Type B pancreatic cell (in vitro differentiated cells): ENCODE measurements at regions not wholly inside any gene's neighbourhood (a gene's known extent, or its start where the extent isn't known, plus 50 kb on each side); places are given as distances from the start of the nearest gene placed in this dataset.

Experiments used
- DNase-seq: peaks from one replicate; pipeline ENCODE4 v3.0.0; 2021; ENCODE audit warnings: mixed read lengths; ENCODE audit not compliant: unreplicated experiment; ENCODE audit errors: extremely low spot score
- H3K27ac Mint-ChIP-seq: 2 replicates; pipeline ENCODE4 v1.8.0; 2021; ENCODE audit warnings: mild to moderate bottlenecking, mixed read lengths
- H3K27me3 Mint-ChIP-seq: 2 replicates; pipeline ENCODE4 v1.8.0; 2021; ENCODE audit warnings: mixed read lengths
- H3K36me3 Mint-ChIP-seq: 2 replicates; pipeline ENCODE4 v1.8.0; 2021; ENCODE audit warnings: mixed read lengths
- H3K4me1 Mint-ChIP-seq: one replicate; pipeline ENCODE4 v1.8.0; 2021; ENCODE audit warnings: mixed read lengths; ENCODE audit not compliant: unreplicated experiment
- H3K4me3 Mint-ChIP-seq: 2 replicates; pipeline ENCODE4 v1.8.0; 2021; ENCODE audit warnings: mild to moderate bottlenecking, mixed read lengths
- H3K9me3 Mint-ChIP-seq: 2 replicates; pipeline ENCODE4 v1.8.0; 2021; ENCODE audit warnings: mixed read lengths
- TF ChIP-seq, protein P1 (sequence below): fragments of 200-600 bp; sonication (generic); conservative IDR thresholded peaks from 2 replicates; pipeline ENCODE4 v1.5.0; 2021; ENCODE audit warnings: antibody characterized with exemption, mild to moderate bottlenecking

DNA sequence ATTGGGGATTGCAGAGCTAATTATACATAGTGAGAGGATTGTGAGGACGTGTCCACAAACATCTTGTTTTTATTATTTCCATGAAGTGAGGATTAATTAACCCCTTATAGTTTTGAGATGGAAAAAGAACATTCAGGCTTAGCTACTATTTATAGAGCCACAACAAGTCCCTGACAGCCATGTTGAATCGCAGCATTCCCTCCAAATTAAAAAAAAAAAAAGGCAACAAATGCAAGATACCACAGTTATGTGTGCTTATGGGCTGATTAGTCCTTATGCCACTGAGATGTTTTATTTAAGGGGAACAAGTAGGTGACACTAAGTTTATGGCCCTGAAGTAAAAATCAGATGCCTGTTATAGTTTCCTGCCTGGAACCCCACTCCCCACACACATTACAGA lies 350.3 kb downstream of the GPAM start:
- Mint-ChIP-seq H3K9me3 (peaks cover under 1% of the 10 kb centered on the region), H3K36me3 (no peaks in the 10 kb centered on the region), H3K27me3 (peaks cover 10% of the 10 kb centered on the region), H3K4me1 (peaks cover 16% of the 10 kb centered on the region), H3K4me3 (no peak overlapping the region), H3K27ac (no peak overlapping the region)
- TF ChIP-seq, protein P1, sequence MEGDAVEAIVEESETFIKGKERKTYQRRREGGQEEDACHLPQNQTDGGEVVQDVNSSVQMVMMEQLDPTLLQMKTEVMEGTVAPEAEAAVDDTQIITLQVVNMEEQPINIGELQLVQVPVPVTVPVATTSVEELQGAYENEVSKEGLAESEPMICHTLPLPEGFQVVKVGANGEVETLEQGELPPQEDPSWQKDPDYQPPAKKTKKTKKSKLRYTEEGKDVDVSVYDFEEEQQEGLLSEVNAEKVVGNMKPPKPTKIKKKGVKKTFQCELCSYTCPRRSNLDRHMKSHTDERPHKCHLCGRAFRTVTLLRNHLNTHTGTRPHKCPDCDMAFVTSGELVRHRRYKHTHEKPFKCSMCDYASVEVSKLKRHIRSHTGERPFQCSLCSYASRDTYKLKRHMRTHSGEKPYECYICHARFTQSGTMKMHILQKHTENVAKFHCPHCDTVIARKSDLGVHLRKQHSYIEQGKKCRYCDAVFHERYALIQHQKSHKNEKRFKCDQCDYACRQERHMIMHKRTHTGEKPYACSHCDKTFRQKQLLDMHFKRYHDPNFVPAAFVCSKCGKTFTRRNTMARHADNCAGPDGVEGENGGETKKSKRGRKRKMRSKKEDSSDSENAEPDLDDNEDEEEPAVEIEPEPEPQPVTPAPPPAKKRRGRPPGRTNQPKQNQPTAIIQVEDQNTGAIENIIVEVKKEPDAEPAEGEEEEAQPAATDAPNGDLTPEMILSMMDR, result no peak
- DNase-seq, result no peak

DNA sequence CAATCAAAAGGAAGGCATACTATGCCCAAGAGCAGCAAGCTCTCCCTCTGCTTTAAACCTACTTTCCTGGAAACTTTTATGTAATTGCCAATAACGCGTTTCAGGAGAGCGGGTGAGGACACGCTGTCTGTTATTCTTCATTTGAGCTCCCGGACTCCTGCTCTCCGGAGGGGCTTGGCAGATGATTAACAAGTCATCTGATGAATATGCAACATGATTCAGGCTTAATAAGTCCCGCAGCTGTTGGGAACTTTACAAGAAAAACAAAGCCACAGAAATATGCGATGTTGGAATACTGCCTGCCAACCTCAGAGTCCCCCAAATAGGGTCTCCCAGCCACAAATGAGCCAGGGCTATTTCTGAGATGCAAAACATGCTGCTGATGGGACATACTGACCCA lies 348.0 kb downstream of the GPAM start:
- Mint-ChIP-seq H3K36me3 (no peaks in the 10 kb centered on the region), H3K4me1 (peaks cover 12% of the 10 kb centered on the region), H3K27ac (no peak overlapping the region), H3K4me3 (no peak overlapping the region), H3K27me3 (peaks cover 13% of the 10 kb centered on the region), H3K9me3 (peaks cover 4% of the 10 kb centered on the region)
- DNase-seq, result no peak
- TF ChIP-seq, protein P1, result no peak

DNA sequence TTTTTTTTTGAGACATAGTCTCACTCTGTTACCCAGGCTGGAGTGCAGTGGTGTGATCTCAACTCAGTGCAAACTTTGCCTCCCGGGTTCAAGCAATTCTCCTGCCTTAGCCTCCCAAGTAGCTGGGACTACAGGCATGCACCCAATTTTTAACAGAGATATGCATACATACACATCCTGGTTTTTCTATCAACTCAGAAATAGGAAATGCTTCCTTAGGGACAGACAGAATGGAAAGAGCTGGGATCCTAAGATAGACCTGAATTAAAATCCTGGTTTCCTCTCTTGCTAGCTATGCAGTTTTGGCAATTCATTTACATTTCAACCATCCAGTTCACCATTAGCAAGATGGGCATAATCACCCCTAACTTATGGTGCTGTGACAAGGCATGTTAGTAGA lies 347.5 kb downstream of the GPAM start:
- Mint-ChIP-seq H3K9me3 (peaks cover 4% of the 10 kb centered on the region), H3K27me3 (peaks cover 13% of the 10 kb centered on the region), H3K4me3 (no peak overlapping the region), H3K27ac (no peak overlapping the region), H3K4me1 (peaks cover 7% of the 10 kb centered on the region), H3K36me3 (no peaks in the 10 kb centered on the region)
- TF ChIP-seq, protein P1, result no peak
- DNase-seq, result no peak

DNA sequence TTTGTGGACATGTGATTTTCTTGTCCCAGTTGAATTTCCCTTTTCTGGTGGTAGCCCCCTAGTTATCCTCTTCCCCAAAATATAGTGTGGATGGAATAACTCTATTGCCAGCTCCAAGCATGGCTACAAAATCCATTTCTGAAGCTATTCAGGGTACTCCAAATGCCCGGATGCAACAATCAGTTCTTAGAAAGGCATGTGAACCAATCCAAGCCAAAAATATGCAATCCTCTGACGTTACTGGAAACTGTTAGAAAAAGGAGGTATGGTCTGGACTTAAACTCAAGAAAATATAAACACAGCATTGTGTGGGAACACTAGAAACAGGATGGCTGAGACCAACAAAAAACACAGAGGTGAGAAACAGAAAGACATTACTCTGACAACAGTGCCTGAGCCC lies 347.0 kb downstream of the GPAM start:
- Mint-ChIP-seq H3K36me3 (no peaks in the 10 kb centered on the region), H3K4me3 (no peak overlapping the region), H3K27me3 (peaks cover 13% of the 10 kb centered on the region), H3K9me3 (peaks cover 4% of the 10 kb centered on the region), H3K27ac (no peak overlapping the region), H3K4me1 (peaks cover 4% of the 10 kb centered on the region)
- no peak for DNase-seq
- TF ChIP-seq, protein P1, result no peak

DNA sequence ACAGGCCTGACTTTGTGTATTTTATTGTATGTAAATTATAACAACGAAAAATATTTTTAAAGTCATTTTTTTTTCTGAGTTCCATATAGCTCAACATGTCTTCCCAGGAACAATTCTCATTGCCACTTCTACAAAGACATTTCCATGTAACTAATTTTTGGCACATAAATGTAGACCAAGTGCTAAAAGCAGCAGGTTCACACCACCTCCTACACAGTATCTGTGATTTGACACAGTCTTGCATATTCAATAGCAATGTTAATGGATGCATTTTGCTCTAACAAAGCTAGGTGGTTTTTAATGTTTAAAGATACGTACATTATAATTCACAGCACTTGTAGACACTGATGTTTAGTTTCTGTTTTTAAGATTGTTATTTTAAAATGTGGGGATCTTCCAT lies 346.5 kb downstream of the GPAM start:
- Mint-ChIP-seq H3K27me3 (peaks cover 13% of the 10 kb centered on the region), H3K36me3 (no peaks in the 10 kb centered on the region), H3K4me1 (no peaks in the 10 kb centered on the region), H3K4me3 (no peak overlapping the region), H3K27ac (no peak overlapping the region), H3K9me3 (peaks cover 4% of the 10 kb centered on the region)
- TF ChIP-seq, protein P1, result no peak
- DNase-seq, result no peak

DNA sequence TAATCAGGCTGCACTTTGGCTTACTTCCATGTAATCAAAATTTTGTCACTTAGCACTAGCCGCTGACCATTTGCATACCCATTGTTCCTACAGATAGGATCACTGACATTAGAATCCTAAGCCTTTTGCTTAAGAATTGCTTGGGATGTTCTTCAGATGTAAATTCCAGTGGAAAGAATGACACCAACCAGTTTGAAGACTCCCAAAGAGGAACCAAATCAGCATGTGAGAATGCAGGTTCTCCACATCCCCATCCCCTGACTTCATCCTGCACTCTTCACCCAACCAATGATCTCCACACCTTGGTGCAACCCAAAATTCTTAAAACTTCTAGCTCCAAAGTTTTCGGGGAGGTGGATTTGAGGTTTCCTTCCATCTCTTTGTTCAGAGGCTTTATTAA lies 345.6 kb downstream of the GPAM start:
- no peak overlapping the region for H3K4me3 Mint-ChIP-seq
- H3K4me1 Mint-ChIP-seq, result no peaks in the 10 kb centered on the region
- H3K27ac Mint-ChIP-seq, result no peak overlapping the region
- TF ChIP-seq, protein P1, result no peak
- peaks cover 13% of the 10 kb centered on the region for H3K27me3 Mint-ChIP-seq
- H3K9me3 Mint-ChIP-seq, result peaks cover 4% of the 10 kb centered on the region
- no peaks in the 10 kb centered on the region for H3K36me3 Mint-ChIP-seq
- DNase-seq, result no peak
